Panc1 (cell line): ENCODE measurements at regions not wholly inside any gene's neighbourhood (a gene's known extent, or its start where the extent isn't known, plus 50 kb on each side); places are given as distances from the start of the nearest gene placed in this dataset.

Source experiments
- CTCF ChIP-seq: fragments of 450-650 bp; IDR thresholded peaks from 2 replicates; pipeline ENCODE4 v1.5.1; 2017; ENCODE audit warnings: mild to moderate bottlenecking
- POLR2AphosphoS5 ChIP-seq: IDR thresholded peaks from 2 replicates; pipeline ENCODE4 v1.6.1; 2012; ENCODE audit warnings: mild to moderate bottlenecking, low read depth, low read length, moderate library complexity
- TF ChIP-seq, protein P1 (sequence below), 2 experiments: IDR thresholded peaks; 2 replicates each; pipeline ENCODE4 v1.6.1; 2011 to 2012; ENCODE audit warnings: low read depth in 2 of 2, control low read depth in 1 of 2, low read length in 1 of 2, mild to moderate bottlenecking in 1 of 2, moderate library complexity in 1 of 2; ENCODE audit not compliant: insufficient read depth in 1 of 2

- TF ChIP-seq CTCF, result no peak
- no peak for TF ChIP-seq POLR2AphosphoS5
- TF ChIP-seq, protein P1, sequence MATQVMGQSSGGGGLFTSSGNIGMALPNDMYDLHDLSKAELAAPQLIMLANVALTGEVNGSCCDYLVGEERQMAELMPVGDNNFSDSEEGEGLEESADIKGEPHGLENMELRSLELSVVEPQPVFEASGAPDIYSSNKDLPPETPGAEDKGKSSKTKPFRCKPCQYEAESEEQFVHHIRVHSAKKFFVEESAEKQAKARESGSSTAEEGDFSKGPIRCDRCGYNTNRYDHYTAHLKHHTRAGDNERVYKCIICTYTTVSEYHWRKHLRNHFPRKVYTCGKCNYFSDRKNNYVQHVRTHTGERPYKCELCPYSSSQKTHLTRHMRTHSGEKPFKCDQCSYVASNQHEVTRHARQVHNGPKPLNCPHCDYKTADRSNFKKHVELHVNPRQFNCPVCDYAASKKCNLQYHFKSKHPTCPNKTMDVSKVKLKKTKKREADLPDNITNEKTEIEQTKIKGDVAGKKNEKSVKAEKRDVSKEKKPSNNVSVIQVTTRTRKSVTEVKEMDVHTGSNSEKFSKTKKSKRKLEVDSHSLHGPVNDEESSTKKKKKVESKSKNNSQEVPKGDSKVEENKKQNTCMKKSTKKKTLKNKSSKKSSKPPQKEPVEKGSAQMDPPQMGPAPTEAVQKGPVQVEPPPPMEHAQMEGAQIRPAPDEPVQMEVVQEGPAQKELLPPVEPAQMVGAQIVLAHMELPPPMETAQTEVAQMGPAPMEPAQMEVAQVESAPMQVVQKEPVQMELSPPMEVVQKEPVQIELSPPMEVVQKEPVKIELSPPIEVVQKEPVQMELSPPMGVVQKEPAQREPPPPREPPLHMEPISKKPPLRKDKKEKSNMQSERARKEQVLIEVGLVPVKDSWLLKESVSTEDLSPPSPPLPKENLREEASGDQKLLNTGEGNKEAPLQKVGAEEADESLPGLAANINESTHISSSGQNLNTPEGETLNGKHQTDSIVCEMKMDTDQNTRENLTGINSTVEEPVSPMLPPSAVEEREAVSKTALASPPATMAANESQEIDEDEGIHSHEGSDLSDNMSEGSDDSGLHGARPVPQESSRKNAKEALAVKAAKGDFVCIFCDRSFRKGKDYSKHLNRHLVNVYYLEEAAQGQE (IDR thresholded peaks at IDR 0.05; ENCODE audit: insufficient read depth in 1 of 2, low read depth in 2 of 2, low read length in 1 of 2), result no peak
These were observed 995.4 kb upstream of the B3GALT2 start for GRCh38 chr1:194181845-194182244.
